ENCODE measurements at regions not wholly inside any gene's neighbourhood (a gene's known extent, or its start where the extent isn't known, plus 50 kb on each side); places are given as distances from the start of the nearest gene placed in this dataset.

- intact Hi-C loops (cut with DNase I) = loop anchor here in 1 of 2 donors (10.0 kb wide), 1 partner anchor 826 kb away; no protein-coding TSS in a partner anchor
- no peak for ATAC-seq
- no peak for DNase-seq
These were observed 79.7 kb upstream of the GNG2 start for GRCh38 chr14:51780741-51781140.

- no peak for DNase-seq
These were observed 79.0 kb upstream of the GNG2 start for GRCh38 chr14:51781381-51781780.

GRCh38 chr14:51782435-51782834, 78.0 kb upstream of the GNG2 start:
- intact Hi-C loops (cut with DNase I) = loop anchor here in 1 of 2 donors (10.0 kb wide), 1 partner anchor 828 kb away; no protein-coding TSS in a partner anchor
- no peak for DNase-seq
- no peak for ATAC-seq

More at GRCh38 chr14:51781381-51781780, 79.0 kb upstream of the GNG2 start:
- ATAC-seq = no peak
- intact Hi-C loops (cut with DNase I) = loop anchor here in 1 of 2 donors (10.0 kb wide), 1 partner anchor 827 kb away; no protein-coding TSS in a partner anchor

GRCh38 chr14:51783765-51784164, 76.6 kb upstream of the GNG2 start:
- intact Hi-C loops (cut with DNase I) = loop anchor here in 1 of 2 donors (10.0 kb wide), 1 partner anchor 829 kb away; no protein-coding TSS in a partner anchor
- DNase-seq (no peak), ATAC-seq (peak in 1 of 2 donors; percentile 19)

- intact Hi-C loops (cut with DNase I) = loop anchor here in 1 of 2 donors (10.0 kb wide), 1 partner anchor 830 kb away; no protein-coding TSS in a partner anchor
- no peak for ATAC-seq
These were observed 75.9 kb upstream of the GNG2 start for GRCh38 chr14:51784466-51784865.

GRCh38 chr14:51786227-51786626, 74.2 kb upstream of the GNG2 start:
- ATAC-seq (no peak), DNase-seq (no peak)
- intact Hi-C loops (cut with DNase I) = loop anchor here in 1 of 2 donors (10.0 kb wide), 1 partner anchor 831 kb away; no protein-coding TSS in a partner anchor

More at GRCh38 chr14:51784466-51784865, 75.9 kb upstream of the GNG2 start:
- no peak for DNase-seq

- ATAC-seq (no peak), DNase-seq (no peak)
- intact Hi-C loops (cut with DNase I) = loop anchor here in 1 of 2 donors (10.0 kb wide), 1 partner anchor 833 kb away; no protein-coding TSS in a partner anchor
These were observed 73.1 kb upstream of the GNG2 start for GRCh38 chr14:51787352-51787751.

- ATAC-seq = no peak
- intact Hi-C loops (cut with DNase I) = loop anchor here in 1 of 2 donors (10.0 kb wide), 1 partner anchor 834 kb away; no protein-coding TSS in a partner anchor
These were observed 71.3 kb upstream of the GNG2 start for GRCh38 chr14:51789114-51789513.

GRCh38 chr14:51789596-51789995, 70.8 kb upstream of the GNG2 start:
- DNase-seq (no peak), ATAC-seq (peak in 1 of 2 donors; percentile 51)
- intact Hi-C loops (cut with DNase I) = loop anchor here in 1 of 2 donors (10.0 kb wide), 1 partner anchor 835 kb away; no protein-coding TSS in a partner anchor

More at GRCh38 chr14:51789114-51789513, 71.3 kb upstream of the GNG2 start:
- no peak for DNase-seq

GRCh38 chr14:51792809-51793208, 67.6 kb upstream of the GNG2 start:
- ATAC-seq = no peak
- intact Hi-C loops (cut with DNase I) = no loop called here

GRCh38 chr14:51805541-51805940, 54.9 kb upstream of the GNG2 start:
- DNase-seq (no peak), ATAC-seq (no peak)
- intact Hi-C loops (cut with DNase I) = no loop called here

More at GRCh38 chr14:51792809-51793208, 67.6 kb upstream of the GNG2 start:
- no peak for DNase-seq

GRCh38 chr14:51806026-51807023, 54.1 kb upstream of the GNG2 start:
- intact Hi-C loops (cut with DNase I) = no loop called here
- ATAC-seq = no peak
- DNase-seq = no peak

GRCh38 chr14:51807356-51807755, 53.1 kb upstream of the GNG2 start:
- DNase-seq (no peak), ATAC-seq (no peak)
- intact Hi-C loops (cut with DNase I) = no loop called here

All from left cardiac atrium (tissue), 4 donors.